NCI-H187 (cell line): ENCODE measurements at regions not wholly inside any gene's neighbourhood (a gene's known extent, or its start where the extent isn't known, plus 50 kb on each side); places are given as distances from the start of the nearest gene placed in this dataset.

Experiments
- DNase-seq, 2 experiments: peaks; one replicate each; lab custom pipeline; 2025; lab: John Stamatoyannopoulos, UW

DNA sequence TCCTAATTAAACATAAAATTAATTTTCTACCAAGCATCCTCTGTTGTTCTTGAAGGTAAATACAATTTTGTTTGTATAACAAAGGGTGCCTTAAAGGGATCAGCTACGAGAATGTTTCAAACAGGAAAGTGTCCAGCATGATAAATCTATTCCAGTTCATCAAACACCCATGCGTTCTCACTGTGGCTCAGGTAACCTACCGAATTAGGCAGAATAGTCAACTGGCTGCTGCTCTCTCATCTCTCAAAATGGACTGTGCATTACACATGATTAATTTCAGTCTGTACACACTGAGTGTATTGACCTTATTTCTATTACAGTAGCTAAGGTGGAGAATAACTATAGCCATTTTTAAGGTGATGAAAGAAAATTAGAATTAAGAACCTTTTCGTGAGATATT lies 127.5 kb upstream of the RMST start:
- no peak for DNase-seq

DNA sequence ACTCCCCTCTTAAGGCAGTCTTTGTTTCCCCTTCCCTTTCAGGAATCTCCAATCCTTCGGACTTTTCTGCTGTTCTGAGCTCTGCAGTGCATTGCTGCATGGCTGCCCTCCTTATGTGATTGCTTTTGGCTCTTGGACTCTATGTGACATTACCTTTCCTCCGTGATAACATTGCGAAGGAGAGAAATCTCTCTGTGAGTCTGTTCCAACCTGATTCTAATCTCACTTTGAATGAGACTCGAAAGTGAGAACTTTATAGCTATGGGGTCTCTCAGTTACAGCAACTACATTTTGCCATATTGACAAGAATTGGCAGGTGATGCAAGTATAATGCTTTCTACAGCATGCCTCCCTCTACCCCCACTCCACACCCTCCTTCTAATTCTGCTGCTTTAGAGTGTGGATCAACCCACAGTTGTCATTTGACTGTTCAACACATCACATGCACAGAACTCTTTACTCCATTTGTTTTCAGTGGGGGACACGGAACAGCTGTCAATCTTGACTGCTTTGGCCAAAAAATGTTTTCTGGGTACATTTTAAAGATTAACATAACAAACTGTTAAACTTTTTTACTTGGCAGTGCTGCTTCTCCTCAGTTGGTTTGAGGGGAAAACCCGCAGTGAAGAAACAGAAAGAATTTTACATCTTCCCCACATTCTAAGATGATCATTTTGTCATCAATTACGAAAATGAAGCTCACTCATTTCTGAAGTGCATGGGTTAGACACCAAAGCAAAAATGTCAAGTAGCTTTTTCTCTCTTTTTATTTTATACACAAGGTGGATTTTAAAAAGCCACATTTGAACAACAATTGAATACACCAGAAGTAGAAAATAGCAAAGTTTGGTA lies 125.5 kb upstream of the RMST start:
- DNase-seq = no peak

DNA sequence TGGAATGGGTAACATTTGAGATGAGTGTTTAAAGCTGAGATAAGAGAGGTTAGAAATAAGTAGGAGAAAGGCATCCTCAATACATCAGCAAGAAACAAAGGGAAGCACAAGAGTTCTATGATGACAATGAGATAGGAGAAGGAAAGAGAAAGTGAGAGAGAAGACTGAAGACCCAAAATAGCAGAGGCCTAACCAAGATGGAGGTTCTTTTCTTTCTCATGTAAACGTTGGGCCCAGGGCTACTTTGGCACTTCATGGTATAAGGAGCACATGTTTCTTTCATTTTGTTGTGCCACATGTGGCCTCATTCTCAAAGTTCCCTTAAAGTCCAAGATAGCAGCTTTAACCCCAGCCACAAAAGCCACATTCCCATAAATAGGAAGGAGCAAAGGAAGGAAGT lies 120.5 kb upstream of the RMST start:
- no peak for DNase-seq

DNA sequence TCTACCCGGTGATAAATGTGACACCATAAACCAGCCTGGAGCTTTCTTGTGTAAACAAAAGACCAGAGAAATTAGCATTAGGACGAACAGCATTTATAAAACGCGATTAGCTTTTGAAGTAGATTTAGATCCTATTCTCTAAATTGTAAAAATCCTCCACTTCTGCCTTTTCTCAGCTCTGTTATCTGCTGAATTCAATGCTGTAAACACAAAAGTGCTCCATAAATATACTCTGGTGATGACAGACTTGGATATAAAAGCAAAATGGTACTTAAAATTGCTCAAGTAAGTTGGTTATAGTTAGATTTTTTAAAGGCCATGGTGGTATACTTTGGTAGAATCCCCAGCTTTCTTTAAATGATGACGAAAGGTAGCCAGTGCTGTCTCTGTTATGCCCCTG lies 114.6 kb upstream of the RMST start:
- DNase-seq = no peak

DNA sequence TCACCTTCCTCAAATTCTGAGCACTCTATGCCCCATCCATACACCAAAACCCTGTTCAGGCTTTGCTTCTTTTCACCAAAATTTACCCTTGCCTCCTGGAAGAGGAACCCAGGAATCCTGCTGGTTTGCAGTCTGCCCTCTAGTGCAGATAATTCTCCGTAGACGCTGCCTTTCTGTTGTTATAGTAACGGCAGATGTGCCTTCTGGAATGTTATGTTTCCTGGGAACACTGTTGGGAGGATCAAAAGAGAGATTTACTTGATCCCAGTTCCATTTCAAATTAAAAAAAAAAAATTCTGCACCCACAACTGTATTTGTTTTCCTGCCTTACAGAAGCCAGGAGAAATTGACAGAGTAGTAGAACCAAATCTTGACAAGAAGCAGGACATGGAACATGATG lies 104.2 kb upstream of the RMST start:
- no peak for DNase-seq

DNA sequence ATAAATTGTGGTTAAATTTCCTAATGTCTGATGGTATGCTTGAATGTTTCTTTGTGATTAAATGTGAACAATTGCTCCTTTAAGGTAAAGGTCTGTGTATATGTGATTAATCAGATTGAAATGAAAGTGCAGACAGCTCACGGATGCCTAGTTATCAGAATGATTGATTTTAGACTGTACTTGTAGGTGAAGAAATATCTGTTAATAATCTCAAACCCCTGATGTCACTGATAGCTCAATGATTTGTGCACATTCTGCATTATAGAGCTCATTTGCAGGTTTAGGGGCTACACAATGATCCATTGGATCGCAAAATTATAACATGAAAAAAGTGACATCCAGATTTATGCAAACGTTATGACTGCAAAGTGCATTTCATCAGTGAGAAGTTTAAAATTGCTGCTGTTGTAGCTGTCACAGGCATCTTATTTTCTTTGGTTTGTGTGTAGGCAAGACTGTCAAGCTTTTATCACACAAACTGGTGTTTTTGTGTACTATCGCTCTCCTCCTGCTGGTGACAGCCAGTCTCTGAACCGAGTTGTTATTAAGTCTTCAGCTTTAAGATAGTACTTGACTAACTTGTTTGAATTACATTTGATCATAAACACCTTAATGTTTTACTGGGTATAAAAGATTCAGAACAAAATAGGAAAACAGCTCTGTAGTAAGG lies 103.4 kb upstream of the RMST start:
- DNase-seq = no peak

DNA sequence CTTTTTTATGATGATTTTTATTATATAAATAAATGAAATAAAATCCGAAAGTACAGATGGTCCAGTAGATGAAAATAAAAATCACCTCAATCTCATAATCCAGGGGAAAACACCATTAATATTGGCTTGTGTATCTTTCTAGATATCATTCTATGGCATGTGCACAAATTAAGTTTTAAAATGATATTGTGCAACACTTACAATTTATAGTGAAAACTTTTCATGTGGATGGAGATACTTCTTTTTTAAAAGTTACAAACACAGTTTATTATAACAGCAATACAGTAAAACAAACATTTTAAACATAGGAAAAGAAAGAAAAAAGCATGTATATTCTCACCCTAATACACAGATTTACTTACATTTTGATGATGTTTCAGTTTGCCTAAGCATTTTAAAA lies 98.9 kb upstream of the RMST start:
- no peak for DNase-seq

DNA sequence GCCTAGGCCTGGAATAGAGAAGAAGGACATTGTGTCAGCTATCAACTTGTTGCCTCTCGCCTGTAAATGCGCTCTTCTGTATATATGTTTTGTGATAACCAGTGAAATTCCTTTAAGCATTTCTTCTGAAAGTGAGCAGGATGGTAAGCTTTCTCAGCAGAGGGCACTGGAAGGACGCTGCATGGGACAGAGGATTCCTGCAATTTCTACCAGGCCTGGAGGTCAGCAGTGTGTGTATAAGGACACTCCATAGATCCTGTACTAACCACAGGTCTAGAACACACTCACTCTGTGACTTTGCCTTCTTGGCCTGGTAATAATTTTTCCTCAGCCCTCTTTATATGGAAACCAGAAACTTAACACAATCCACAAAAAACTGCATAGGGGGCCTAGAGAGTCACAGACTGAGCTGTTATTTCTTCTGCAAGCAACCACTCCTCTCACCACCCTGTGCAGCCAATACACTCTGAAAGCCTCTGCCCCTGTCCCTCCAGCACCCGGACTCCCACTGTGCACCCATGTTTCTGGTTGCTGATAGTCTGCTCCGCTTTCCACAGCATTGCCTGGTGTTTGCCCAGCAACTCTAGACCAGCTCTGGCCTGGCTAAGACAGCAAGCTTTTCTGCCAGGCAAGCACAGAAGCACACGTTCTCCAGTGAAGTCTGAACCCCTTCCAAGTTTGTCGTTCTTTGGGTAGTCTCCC lies 94.0 kb upstream of the RMST start:
- DNase-seq = no peak

DNA sequence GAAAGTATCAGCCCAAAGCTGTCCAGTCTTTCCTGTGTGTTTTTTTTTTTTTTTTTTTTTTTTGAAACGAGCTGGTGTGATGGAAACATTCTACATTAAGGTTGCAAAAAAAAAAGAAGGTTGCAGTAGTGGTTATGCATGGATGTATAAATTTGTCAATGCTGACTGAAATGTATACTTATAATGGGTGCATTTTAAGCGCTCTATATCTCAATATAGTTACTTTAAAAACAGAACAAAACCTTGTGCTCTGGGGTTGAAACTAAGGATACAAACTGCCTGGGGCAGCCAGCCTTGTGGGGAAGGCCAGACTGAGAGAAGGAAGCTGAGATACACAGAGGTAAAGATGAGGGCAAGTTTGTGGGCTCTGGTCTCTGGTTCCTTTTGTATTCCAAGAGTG lies 87.3 kb upstream of the RMST start:
- no peak for DNase-seq

DNA sequence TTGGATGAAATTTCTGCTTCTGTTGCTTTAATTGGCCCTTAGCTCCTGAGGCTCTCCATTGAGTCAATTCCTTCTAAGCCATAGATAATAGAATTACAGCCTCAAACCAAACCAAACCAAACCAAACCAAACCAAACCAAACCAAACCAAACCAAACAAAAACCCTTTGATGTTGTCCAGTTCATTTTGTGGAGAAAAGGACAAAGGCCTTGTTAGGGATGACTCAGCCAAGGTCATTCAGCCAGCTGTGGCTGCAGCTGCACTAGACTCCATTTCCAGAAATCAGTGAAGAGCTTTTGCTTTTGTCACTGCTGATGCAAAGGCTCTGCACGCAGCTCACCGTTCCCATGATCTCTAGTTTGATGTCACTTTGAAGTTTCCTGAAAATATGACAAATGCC lies 82.2 kb upstream of the RMST start:
- DNase-seq = no peak

DNA sequence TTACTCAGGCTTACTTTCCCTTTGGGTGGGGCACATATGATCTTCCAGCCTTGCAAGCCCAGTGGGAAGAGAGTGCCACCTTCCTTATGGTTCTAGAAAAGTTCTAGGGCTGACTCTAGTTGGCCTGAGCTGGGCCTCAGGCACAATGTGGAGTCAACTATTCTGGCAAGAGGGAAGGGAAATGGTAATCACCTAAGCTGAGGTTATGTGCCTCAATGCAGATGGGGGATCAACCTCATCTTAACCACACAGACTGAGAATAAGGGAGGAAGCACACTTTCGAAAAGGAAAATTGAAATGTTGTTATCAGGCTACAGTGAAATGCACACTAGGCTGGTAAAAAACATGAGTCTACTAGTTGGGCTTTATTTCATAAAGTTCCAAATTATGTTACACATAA lies 77.5 kb upstream of the RMST start:
- DNase-seq = no peak

DNA sequence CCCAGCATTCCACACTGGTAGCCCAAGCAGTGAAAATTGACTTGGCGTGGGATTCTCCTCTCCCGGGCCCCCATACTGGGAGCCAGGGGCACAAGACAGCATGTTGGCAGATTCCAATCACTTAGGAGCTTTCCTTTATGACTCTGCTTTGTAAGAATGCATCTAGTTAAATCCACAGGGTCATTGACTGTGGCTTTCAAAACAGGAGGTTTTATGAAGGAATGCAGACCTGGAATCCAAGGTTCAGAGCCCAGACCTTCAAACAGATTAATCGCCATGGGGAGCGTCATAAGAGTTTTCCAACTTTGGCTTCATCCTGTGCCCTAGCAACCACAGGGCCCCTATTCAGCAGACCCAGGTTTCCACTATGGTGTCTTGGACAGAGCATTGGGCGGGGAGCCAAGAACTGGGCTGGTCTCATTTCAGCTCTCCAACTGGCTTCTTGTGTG lies 76.4 kb upstream of the RMST start:
- no peak for DNase-seq

DNA sequence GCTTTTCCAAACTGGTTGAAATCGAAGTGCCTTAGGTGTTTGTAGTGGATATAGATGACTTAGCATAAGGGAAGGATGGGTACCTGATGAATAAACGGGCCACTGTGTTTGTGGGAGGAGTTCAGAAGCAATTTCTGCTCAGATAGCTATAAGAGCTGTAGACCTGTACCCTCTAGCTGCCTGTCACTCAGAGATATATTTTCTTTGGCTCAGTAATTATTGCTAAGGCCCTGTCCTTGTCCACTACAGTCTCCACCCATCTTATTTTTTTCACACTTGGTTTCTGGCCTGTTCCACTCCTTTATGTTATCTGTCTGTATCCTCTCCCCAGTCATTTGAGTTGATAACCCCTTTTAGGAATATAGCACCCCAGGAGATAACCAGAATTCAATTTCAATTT lies 74.8 kb upstream of the RMST start:
- DNase-seq = no peak

DNA sequence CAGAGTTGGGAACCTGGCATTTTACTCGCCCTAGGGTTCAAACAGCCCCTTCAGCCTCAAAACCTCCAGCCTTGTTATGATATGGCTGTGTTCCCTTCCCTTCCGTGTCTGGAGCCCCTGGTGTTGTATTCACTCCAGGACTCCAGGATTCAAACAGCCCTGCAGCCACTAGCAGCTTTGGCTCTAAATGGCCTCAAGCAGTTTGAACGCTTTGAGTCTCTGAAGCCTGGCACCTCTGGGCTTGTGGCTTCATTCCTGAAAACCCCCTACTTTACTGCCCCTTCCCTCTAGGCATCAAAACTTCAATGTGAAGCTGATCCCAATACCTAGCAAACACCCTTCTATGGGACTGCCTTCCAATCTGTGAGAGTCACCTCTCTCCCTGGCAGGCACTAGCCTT lies 67.9 kb upstream of the RMST start:
- DNase-seq = no peak

DNA sequence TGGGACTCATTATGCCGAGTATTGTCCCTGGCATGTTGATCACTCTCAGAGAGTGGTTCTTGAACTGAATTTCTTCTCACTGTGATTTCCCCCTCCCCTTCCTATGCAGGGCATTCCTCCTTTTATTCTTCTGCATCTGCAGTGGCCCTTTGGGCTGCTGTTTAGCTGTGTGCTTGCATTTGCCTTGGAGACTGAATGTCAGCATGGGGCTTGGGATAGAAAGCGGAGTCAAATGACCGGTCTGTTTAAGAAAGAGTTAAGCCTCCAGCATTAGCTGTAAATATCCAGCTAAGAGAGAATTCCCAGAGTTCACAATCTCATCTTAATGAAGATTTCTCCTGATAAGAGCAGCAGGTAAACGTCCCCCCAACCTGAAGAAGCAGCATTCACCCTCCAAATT lies 65.6 kb upstream of the RMST start:
- DNase-seq = no peak

DNA sequence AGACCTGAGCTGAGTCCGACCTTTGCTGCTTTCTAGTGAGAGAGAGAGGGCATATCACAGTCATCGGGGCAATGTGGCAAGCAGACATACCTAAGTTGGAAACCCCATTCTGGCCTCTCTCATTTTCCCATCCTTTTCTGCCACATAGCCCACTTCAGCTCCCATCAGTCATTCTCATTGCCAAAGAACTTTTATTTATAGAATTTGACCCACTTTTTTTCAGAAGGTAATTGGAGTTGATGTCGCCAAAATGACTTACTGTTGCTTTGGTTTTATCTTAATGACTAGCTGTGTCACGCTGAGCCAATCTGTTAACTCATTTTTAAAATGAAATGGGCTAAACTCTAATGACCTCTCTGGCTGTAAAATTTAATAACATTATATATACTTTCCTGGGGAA lies 63.9 kb upstream of the RMST start:
- DNase-seq = no peak

DNA sequence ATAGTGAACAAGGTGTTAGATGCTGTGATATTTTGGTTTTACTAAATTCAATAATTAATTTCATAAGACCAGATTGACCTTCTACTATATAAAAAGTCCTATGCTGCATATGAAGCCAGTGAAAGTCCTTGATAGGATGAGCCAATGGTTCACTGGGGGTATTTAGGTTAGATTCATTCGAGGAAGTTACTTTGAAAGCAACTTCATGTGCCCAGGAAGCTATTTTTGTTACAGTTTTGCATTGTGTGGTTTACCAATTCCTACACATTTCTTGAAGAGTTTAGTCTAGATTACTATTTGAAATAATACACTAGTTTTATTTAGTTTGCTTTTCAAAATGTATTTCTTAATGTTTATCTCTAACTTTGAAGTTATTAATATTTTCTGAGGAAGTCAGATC lies 58.5 kb upstream of the RMST start:
- no peak for DNase-seq

DNA sequence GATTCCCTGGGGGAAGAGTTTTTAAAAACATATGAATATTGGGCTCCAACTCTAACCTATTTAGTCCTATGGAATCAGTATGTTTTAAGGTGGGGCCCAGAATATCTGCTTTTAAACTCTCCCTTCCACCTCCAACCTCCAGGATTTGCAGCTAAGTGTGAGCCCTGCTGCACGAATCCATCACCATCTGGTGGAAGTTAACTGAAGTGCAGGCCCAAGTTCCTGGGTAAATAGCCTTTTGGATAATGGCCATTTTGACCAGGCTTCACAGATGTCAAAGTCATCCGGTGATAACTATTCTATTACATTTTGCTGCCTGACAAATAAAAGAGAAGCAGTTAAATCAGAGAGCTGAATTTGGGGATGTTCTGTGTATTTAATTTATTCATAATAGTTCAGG lies 58.1 kb upstream of the RMST start:
- DNase-seq = peak; percentile 7 to 41

DNA sequence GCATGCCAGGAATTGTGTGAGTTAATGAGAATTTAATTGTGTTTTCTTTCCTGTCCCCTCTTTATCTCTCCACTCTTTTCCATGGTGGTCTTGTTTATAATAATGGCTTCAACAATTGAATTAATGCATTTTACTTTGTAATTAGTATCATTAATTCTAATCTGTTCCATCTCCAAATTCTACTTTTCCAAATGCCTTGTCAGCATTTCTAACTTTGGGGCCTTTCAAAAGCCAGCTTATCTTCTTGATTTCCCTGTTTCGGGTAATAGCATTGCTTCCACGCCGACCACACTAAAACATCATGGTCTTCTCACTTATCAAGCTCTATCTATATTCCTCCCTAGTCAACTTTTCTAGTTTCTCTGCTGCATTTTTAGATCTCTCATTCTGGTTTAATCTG lies 54.2 kb upstream of the RMST start:
- no peak for DNase-seq

DNA sequence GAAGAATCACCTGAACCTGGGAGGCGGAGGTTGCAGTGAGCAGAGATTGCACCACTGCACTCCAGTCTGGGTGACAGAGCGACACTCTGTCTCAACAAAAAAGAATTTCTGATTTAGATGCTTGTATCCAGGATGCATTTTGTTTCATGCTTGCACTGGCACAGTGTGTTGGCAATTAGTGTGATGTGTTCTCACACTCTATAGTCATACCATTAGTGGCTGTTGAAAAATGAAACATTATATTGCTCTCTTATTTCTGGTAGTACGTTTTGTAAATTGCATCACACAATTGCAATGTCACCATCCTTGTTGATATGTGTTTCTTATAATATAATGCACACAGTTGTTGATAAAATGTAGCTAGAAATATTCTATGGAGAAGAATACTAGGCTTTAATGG lies 51.3 kb upstream of the RMST start:
- DNase-seq = no peak
